Activated B cell treated with CpG ODN at 0.5 μM for 24 hours (primary cell): ENCODE measurements at regions not wholly inside any gene's neighbourhood (a gene's known extent, or its start where the extent isn't known, plus 50 kb on each side); places are given as distances from the start of the nearest gene placed in this dataset.

ENCODE experiments used
- ATAC-seq: fragments of 200-7000 bp; cut with Tn5 transposase; one replicate; pipeline ENCODE4 v1.10.0; 2021; ENCODE audit warnings: low read depth, mild to moderate bottlenecking, moderate library complexity
- CTCF ChIA-PET: fragments of 350-600 bp; sonication (Branson Sonifier 250); formaldehyde crosslinking; loops from one replicate; lab custom pipeline; 2021; ENCODE audit warnings: antibody characterized with exemption; lab: Charles Lee
- POLR2A ChIA-PET: fragments of 350-600 bp; sonication (Branson Sonifier 250); formaldehyde crosslinking; loops from one replicate; lab custom pipeline; 2021; ENCODE audit warnings: antibody characterized with exemption; lab: Charles Lee
- DNase-seq: peaks from one replicate; pipeline ENCODE4 v3.0.0; 2022
- H3K27ac Mint-ChIP-seq: one replicate; pipeline ENCODE4 v1.8.0; 2020; ENCODE audit warnings: mixed read lengths
- H3K27me3 Mint-ChIP-seq: one replicate; pipeline ENCODE4 v1.8.0; 2021; ENCODE audit warnings: mixed read lengths
- H3K36me3 Mint-ChIP-seq: one replicate; pipeline ENCODE4 v1.8.0; 2021; ENCODE audit warnings: low read depth, mixed read lengths
- H3K4me1 Mint-ChIP-seq: one replicate; pipeline ENCODE4 v1.8.0; 2021; ENCODE audit warnings: mixed read lengths
- H3K4me3 Mint-ChIP-seq: one replicate; pipeline ENCODE4 v1.8.0; 2020; ENCODE audit warnings: mild to moderate bottlenecking, mixed read lengths
- H3K9me3 Mint-ChIP-seq: one replicate; pipeline ENCODE4 v1.8.0; 2020; ENCODE audit warnings: mixed read lengths
- intact Hi-C: fragments of 100-400 bp; cut with micrococcal nuclease; formaldehyde crosslinking; loops from one replicate; pipeline ENCODE4 v1.15.1; 2024
- TF ChIP-seq, protein P1 (sequence below): fragments of 200-600 bp; IDR thresholded peaks from one replicate; pipeline ENCODE4 v1.8.0; 2022; ENCODE audit warnings: antibody characterized with exemption, mild to moderate bottlenecking

GRCh38 chr5:153900703-153901395 is 137.9 kb downstream of the FAM114A2 start:
- ATAC-seq (no peak), DNase-seq (no peak)
- H3K27ac Mint-ChIP-seq = no peak overlapping the region
- no peaks in the 10 kb centered on the region for H3K36me3 Mint-ChIP-seq
- ChIA-PET POLR2A (no interaction called here), CTCF (no interaction called here)
- H3K9me3 Mint-ChIP-seq = no peaks in the 10 kb centered on the region
- intact Hi-C loops = no loop called here
- H3K27me3 Mint-ChIP-seq = peaks cover 2% of the 10 kb centered on the region
- TF ChIP-seq, protein P1, sequence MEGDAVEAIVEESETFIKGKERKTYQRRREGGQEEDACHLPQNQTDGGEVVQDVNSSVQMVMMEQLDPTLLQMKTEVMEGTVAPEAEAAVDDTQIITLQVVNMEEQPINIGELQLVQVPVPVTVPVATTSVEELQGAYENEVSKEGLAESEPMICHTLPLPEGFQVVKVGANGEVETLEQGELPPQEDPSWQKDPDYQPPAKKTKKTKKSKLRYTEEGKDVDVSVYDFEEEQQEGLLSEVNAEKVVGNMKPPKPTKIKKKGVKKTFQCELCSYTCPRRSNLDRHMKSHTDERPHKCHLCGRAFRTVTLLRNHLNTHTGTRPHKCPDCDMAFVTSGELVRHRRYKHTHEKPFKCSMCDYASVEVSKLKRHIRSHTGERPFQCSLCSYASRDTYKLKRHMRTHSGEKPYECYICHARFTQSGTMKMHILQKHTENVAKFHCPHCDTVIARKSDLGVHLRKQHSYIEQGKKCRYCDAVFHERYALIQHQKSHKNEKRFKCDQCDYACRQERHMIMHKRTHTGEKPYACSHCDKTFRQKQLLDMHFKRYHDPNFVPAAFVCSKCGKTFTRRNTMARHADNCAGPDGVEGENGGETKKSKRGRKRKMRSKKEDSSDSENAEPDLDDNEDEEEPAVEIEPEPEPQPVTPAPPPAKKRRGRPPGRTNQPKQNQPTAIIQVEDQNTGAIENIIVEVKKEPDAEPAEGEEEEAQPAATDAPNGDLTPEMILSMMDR = no peak
- no peak overlapping the region for H3K4me3 Mint-ChIP-seq
- H3K4me1 Mint-ChIP-seq = no peaks in the 10 kb centered on the region

DNA sequence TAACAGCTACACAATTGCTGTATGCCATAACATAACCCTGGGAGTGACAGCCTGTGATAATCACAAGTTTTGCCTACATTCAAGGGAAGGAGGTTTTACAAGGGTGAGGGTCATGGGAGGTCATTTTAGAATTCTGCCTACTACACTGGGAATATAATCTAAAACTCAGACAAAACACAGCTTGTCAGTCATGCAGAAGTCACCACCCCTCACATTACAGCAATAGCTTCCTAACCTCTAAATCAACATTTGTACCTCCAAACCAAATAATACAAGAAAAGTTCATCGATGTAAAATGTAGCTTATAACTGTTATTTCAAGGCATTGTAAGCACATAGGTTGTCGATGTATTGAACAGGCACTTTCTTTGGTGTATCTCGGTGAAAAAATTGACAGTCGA is 139.0 kb downstream of the FAM114A2 start:
- TF ChIP-seq, protein P1 = no peak
- Mint-ChIP-seq H3K9me3 (no peaks in the 10 kb centered on the region), H3K4me1 (no peaks in the 10 kb centered on the region), H3K36me3 (no peaks in the 10 kb centered on the region), H3K27ac (no peak overlapping the region), H3K27me3 (peaks cover 5% of the 10 kb centered on the region), H3K4me3 (no peak overlapping the region)
- POLR2A ChIA-PET = no interaction called here
- CTCF ChIA-PET = no interaction called here
- no peak for DNase-seq
- ATAC-seq = no peak
- intact Hi-C loops = no loop called here

GRCh38 chr5:153896701-153897100 is 142.0 kb downstream of the FAM114A2 start:
- TF ChIP-seq, protein P1 = no peak
- H3K27ac Mint-ChIP-seq = no peak overlapping the region
- DNase-seq = no peak
- intact Hi-C loops = no loop called here
- no peak overlapping the region for H3K4me3 Mint-ChIP-seq
- ChIA-PET POLR2A (no interaction called here), CTCF (no interaction called here)
- no peaks in the 10 kb centered on the region for H3K4me1 Mint-ChIP-seq
- no peaks in the 10 kb centered on the region for H3K9me3 Mint-ChIP-seq
- no peak for ATAC-seq
- H3K27me3 Mint-ChIP-seq = peaks cover 5% of the 10 kb centered on the region
- H3K36me3 Mint-ChIP-seq = no peaks in the 10 kb centered on the region

- no peaks in the 10 kb centered on the region for H3K4me1 Mint-ChIP-seq
- H3K27me3 Mint-ChIP-seq = peaks cover 5% of the 10 kb centered on the region
- no peaks in the 10 kb centered on the region for H3K36me3 Mint-ChIP-seq
- no peak overlapping the region for H3K4me3 Mint-ChIP-seq
- intact Hi-C loops = no loop called here
- H3K27ac Mint-ChIP-seq = no peak overlapping the region
- POLR2A ChIA-PET = no interaction called here
- CTCF ChIA-PET = no interaction called here
- DNase-seq (no peak), ATAC-seq (no peak)
- TF ChIP-seq, protein P1 = no peak
- H3K9me3 Mint-ChIP-seq = no peaks in the 10 kb centered on the region
Observed at GRCh38 chr5:153896117-153896516, 142.6 kb downstream of the FAM114A2 start.

- no peaks in the 10 kb centered on the region for H3K36me3 Mint-ChIP-seq
- intact Hi-C loops = no loop called here
- TF ChIP-seq, protein P1 = no peak
- DNase-seq (no peak), ATAC-seq (no peak)
- H3K4me1 Mint-ChIP-seq = no peaks in the 10 kb centered on the region
- no peak overlapping the region for H3K27ac Mint-ChIP-seq
- peaks cover 5% of the 10 kb centered on the region for H3K27me3 Mint-ChIP-seq
- ChIA-PET POLR2A (no interaction called here), CTCF (no interaction called here)
- H3K4me3 Mint-ChIP-seq = no peak overlapping the region
- H3K9me3 Mint-ChIP-seq = no peaks in the 10 kb centered on the region
Observed at GRCh38 chr5:153895266-153895665, 143.4 kb downstream of the FAM114A2 start.
